Fibroblast of lung (primary cell): ENCODE measurements at regions not wholly inside any gene's neighbourhood (a gene's known extent, or its start where the extent isn't known, plus 50 kb on each side); places are given as distances from the start of the nearest gene placed in this dataset.

Source experiments
- DNase-seq, 2 donors: peaks; one replicate each; pipeline versions ENCODE4 v3.0.0 to v3.0.0-alpha.2; 2010; ENCODE audit warnings: low read depth in 2 of 2
- H2AFZ ChIP-seq: 2 replicates; pipeline ENCODE4 v1.5.1; 2012; ENCODE audit warnings: low read length, control low read depth, inconsistent platforms
- H3K27ac ChIP-seq: 2 replicates; pipeline ENCODE4 v1.5.1; 2011; ENCODE audit warnings: low read length, control low read depth; ENCODE audit not compliant: insufficient read depth
- H3K27me3 ChIP-seq: 2 replicates; pipeline ENCODE4 v1.5.1; 2011; ENCODE audit warnings: mild to moderate bottlenecking, low read length; ENCODE audit not compliant: control insufficient read depth, insufficient read depth
- H3K36me3 ChIP-seq: 2 replicates; pipeline ENCODE4 v1.5.1; 2011; ENCODE audit warnings: low read length; ENCODE audit not compliant: control insufficient read depth, insufficient read depth
- H3K4me1 ChIP-seq: 2 replicates; pipeline ENCODE4 v1.5.1; 2011; ENCODE audit warnings: low read length; ENCODE audit not compliant: control insufficient read depth, insufficient read depth; ENCODE audit errors: extremely low read depth
- H3K4me2 ChIP-seq: 2 replicates; pipeline ENCODE4 v1.5.1; 2011; ENCODE audit warnings: low read length, control low read depth; ENCODE audit not compliant: insufficient read depth; ENCODE audit errors: extremely low read depth
- H3K4me3 ChIP-seq, 4 experiments: fragments of 200-600 bp in 1 of 4; sonication (generic) in 1 of 4; replicated peaks in 1 of 4; 2 replicates each; pipeline ENCODE4 v1.5.1; 2011 to 2016; ENCODE audit warnings: low read length in 4 of 4, low read depth in 3 of 4, mild to moderate bottlenecking in 3 of 4, control low read depth in 2 of 4, inconsistent platforms in 1 of 4, mixed read lengths in 1 of 4; ENCODE audit not compliant: insufficient read depth in 1 of 4; ENCODE audit errors: control extremely low read depth in 1 of 4
- H3K79me2 ChIP-seq: 2 replicates; pipeline ENCODE4 v1.5.1; 2012; ENCODE audit warnings: mild to moderate bottlenecking, low read length, inconsistent platforms; ENCODE audit not compliant: control insufficient read depth, insufficient read depth
- H3K9ac ChIP-seq: 2 replicates; pipeline ENCODE4 v1.5.1; 2011; ENCODE audit warnings: mild to moderate bottlenecking, low read length, control low read depth; ENCODE audit not compliant: insufficient read depth
- H3K9me3 ChIP-seq: 2 replicates; pipeline ENCODE4 v1.5.1; 2012; ENCODE audit warnings: low read depth, low read length; ENCODE audit not compliant: control insufficient read depth, insufficient read depth
- H4K20me1 ChIP-seq: 2 replicates; pipeline ENCODE4 v1.5.1; 2011; ENCODE audit warnings: low read length; ENCODE audit not compliant: control insufficient read depth, insufficient read depth; ENCODE audit errors: extremely low read depth
- CTCF ChIP-seq, 2 donors: IDR thresholded peaks in 1 of 2; conservative IDR thresholded peaks in 1 of 2; 1 replicate in 1 of 2; 2 replicates in 1 of 2; pipeline ENCODE4 v1.5.1; 2011 to 2012; ENCODE audit warnings: low read length in 2 of 2, control low read depth in 1 of 2, inconsistent platforms in 1 of 2, low read depth in 1 of 2, mild to moderate bottlenecking in 1 of 2
- EZH2 ChIP-seq: IDR thresholded peaks from 2 replicates; pipeline ENCODE4 v1.5.1; 2012; ENCODE audit warnings: low read length, control low read depth, mild to moderate bottlenecking; ENCODE audit errors: missing control alignments

- no peak overlapping the region for H3K4me3 ChIP-seq
- no peaks in the 10 kb centered on the region for H4K20me1 ChIP-seq
- no peaks in the 10 kb centered on the region for H3K36me3 ChIP-seq
- no peak overlapping the region for H3K27ac ChIP-seq
- no peak overlapping the region for H3K4me2 ChIP-seq
- TF ChIP-seq CTCF (conservative IDR thresholded peaks at IDR 0.05 in 1 of 2, IDR thresholded peaks at IDR 0.05 in 1 of 2; ENCODE audit: low read depth in 1 of 2, low read length in 2 of 2) (no peak), EZH2 (no peak)
- H3K27me3 ChIP-seq, result no peaks in the 10 kb centered on the region
- H3K79me2 ChIP-seq, result no peaks in the 10 kb centered on the region
- no peak overlapping the region for H2AFZ ChIP-seq
- DNase-seq, result no peak
- no peak overlapping the region for H3K9ac ChIP-seq
- no peaks in the 10 kb centered on the region for H3K4me1 ChIP-seq
- H3K9me3 ChIP-seq, result no peaks in the 10 kb centered on the region
Observed at GRCh38 chr18:40110455-40110854, 1844.6 kb upstream of the PIK3C3 start.

GRCh38 chr18:40109252-40110049 lies 1845.6 kb upstream of the PIK3C3 start:
- no peak for DNase-seq
- Histone ChIP-seq H3K4me1 (no peaks in the 10 kb centered on the region), H3K4me2 (no peak overlapping the region), H3K79me2 (no peaks in the 10 kb centered on the region), H4K20me1 (no peaks in the 10 kb centered on the region), H2AFZ (no peak overlapping the region), H3K9me3 (no peaks in the 10 kb centered on the region), H3K4me3 (no peak overlapping the region), H3K27ac (no peak overlapping the region), H3K36me3 (no peaks in the 10 kb centered on the region), H3K27me3 (no peaks in the 10 kb centered on the region), H3K9ac (no peak overlapping the region)
- TF ChIP-seq EZH2, result no peak
- TF ChIP-seq CTCF (conservative IDR thresholded peaks at IDR 0.05 in 1 of 2, IDR thresholded peaks at IDR 0.05 in 1 of 2; ENCODE audit: low read depth in 1 of 2, low read length in 2 of 2), result no peak

- no peak for DNase-seq
- Histone ChIP-seq H3K9ac (no peak overlapping the region), H4K20me1 (no peaks in the 10 kb centered on the region), H3K36me3 (no peaks in the 10 kb centered on the region), H3K27me3 (no peaks in the 10 kb centered on the region), H2AFZ (no peak overlapping the region), H3K79me2 (no peaks in the 10 kb centered on the region), H3K4me3 (no peak overlapping the region), H3K9me3 (no peaks in the 10 kb centered on the region), H3K27ac (no peak overlapping the region), H3K4me1 (no peaks in the 10 kb centered on the region), H3K4me2 (no peak overlapping the region)
- TF ChIP-seq EZH2 (no peak), CTCF (conservative IDR thresholded peaks at IDR 0.05 in 1 of 2, IDR thresholded peaks at IDR 0.05 in 1 of 2; ENCODE audit: low read depth in 1 of 2, low read length in 2 of 2) (no peak)
Observed at GRCh38 chr18:40108596-40108995, 1846.4 kb upstream of the PIK3C3 start.
